MM.1S (cell line): ENCODE measurements at regions not wholly inside any gene's neighbourhood (a gene's known extent, or its start where the extent isn't known, plus 50 kb on each side); places are given as distances from the start of the nearest gene placed in this dataset.

Source experiments
- CTCF ChIP-seq: fragments of 300-600 bp; sonication (generic); IDR thresholded peaks from 2 replicates; pipeline ENCODE4 v1.5.1; 2016; ENCODE audit warnings: antibody characterized with exemption, low read length, mixed read lengths
- EZH2 ChIP-seq: fragments of 300-600 bp; sonication (generic); optimal IDR thresholded peaks from 2 replicates; pipeline ENCODE3; 2017; ENCODE audit warnings: low read depth, mild to moderate bottlenecking, antibody characterized with exemption, low read length, mixed read lengths

- TF ChIP-seq CTCF = no peak
- TF ChIP-seq EZH2 = no peak
Measured at GRCh38 chr5:148750614-148751013, 75.8 kb upstream of the ADRB2 start.
